IMR-90 (cell line): ENCODE measurements at regions not wholly inside any gene's neighbourhood (a gene's known extent, or its start where the extent isn't known, plus 50 kb on each side); places are given as distances from the start of the nearest gene placed in this dataset.

Experiments
- BHLHE40 ChIP-seq: fragments of 150-350 bp; IDR thresholded peaks from 2 replicates; pipeline ENCODE4 v1.6.1; 2016; ENCODE audit warnings: mild to moderate bottlenecking, low read depth, low read length
- CTCF ChIP-seq: conservative IDR thresholded peaks from 2 replicates; pipeline ENCODE4 v1.5.1; 2012; ENCODE audit warnings: mild to moderate bottlenecking, low read depth, low read length, improper control_type of control experiment
- MAZ ChIP-seq: IDR thresholded peaks from 2 replicates; pipeline ENCODE4 v1.6.1; 2012; ENCODE audit warnings: low read depth, mild to moderate bottlenecking, low read length, improper control_type of control experiment, moderate library complexity, borderline replicate concordance
- MXI1 ChIP-seq: IDR thresholded peaks from 2 replicates; pipeline ENCODE4 v1.6.1; 2012; ENCODE audit warnings: low read depth, mild to moderate bottlenecking, low read length, moderate library complexity, borderline replicate concordance
- NFE2L2 ChIP-seq: fragments of 150-350 bp; IDR thresholded peaks from 2 replicates; pipeline ENCODE4 v1.6.1; 2016; ENCODE audit warnings: low read depth, mild to moderate bottlenecking, low read length
- POLR2A ChIP-seq: IDR thresholded peaks from 2 replicates; pipeline ENCODE4 v1.6.1; 2012; ENCODE audit warnings: mild to moderate bottlenecking, low read depth, low read length

GRCh38 chr4:20043991-20044390 lies 207.7 kb upstream of the SLIT2 start:
- TF ChIP-seq CTCF (no peak), BHLHE40 (no peak), POLR2A (no peak), MXI1 (no peak), MAZ (no peak), NFE2L2 (no peak)
